Astrocyte (in vitro differentiated cells and primary cell): ENCODE measurements at regions not wholly inside any gene's neighbourhood (a gene's known extent, or its start where the extent isn't known, plus 50 kb on each side); places are given as distances from the start of the nearest gene placed in this dataset.

ENCODE experiments used
- CTCF ChIP-seq: IDR thresholded peaks from 2 replicates; pipeline ENCODE4 v1.5.1; 2011; ENCODE audit warnings: low read depth, mild to moderate bottlenecking, inconsistent platforms, low read length, moderate library complexity; ENCODE audit not compliant: insufficient read depth
- EZH2 ChIP-seq: IDR thresholded peaks from 2 replicates; pipeline ENCODE4 v1.6.1; 2012; ENCODE audit warnings: mild to moderate bottlenecking, low read length, inconsistent platforms; ENCODE audit not compliant: insufficient read depth

GRCh38 chr17:21842332-21843317 lies 150.3 kb downstream of the KCNJ18 start:
- TF ChIP-seq CTCF (no peak), EZH2 (peak; percentile 51)
